Suprapubic skin (tissue), 4 donors: ENCODE measurements at regions not wholly inside any gene's neighbourhood (a gene's known extent, or its start where the extent isn't known, plus 50 kb on each side); places are given as distances from the start of the nearest gene placed in this dataset.

Source experiments
- DNase-seq, 2 donors: peaks; one replicate each; pipeline ENCODE4 v3.0.0-alpha.2; 2019; ENCODE audit warnings: low spot score in 2 of 2
- H3K27ac ChIP-seq: fragments of 200-600 bp; sonication (generic); one replicate; pipeline ENCODE4 v1.5.1; 2019
- H3K27me3 ChIP-seq: fragments of 200-600 bp; sonication (generic); one replicate; pipeline ENCODE4 v1.5.1; 2019
- H3K36me3 ChIP-seq: fragments of 200-600 bp; sonication (generic); one replicate; pipeline ENCODE4 v1.5.1; 2019
- H3K4me1 ChIP-seq: fragments of 200-600 bp; sonication (generic); one replicate; pipeline ENCODE4 v1.5.1; 2019
- H3K4me3 ChIP-seq: fragments of 200-600 bp; sonication (generic); one replicate; pipeline ENCODE4 v1.5.1; 2019; ENCODE audit warnings: mild to moderate bottlenecking
- H3K9me3 ChIP-seq: fragments of 200-600 bp; sonication (generic); one replicate; pipeline ENCODE4 v1.5.1; 2019
- CTCF ChIP-seq, 2 donors: fragments of 200-600 bp in 1 of 2; fragments of 450-650 bp in 1 of 2; sonication (generic) in 1 of 2; IDR thresholded peaks; one replicate each; pipeline ENCODE4 v1.5.1; 2016 to 2019; ENCODE audit warnings: antibody characterized with exemption in 2 of 2, mild to moderate bottlenecking in 1 of 2, moderate library complexity in 1 of 2
- EP300 ChIP-seq: sonication (generic); formaldehyde crosslinking; IDR thresholded peaks from one replicate; pipeline ENCODE4 v1.6.1; 2017; ENCODE audit warnings: antibody characterized with exemption
- POLR2A ChIP-seq, 2 donors: fragments of 450-650 bp; IDR thresholded peaks; one replicate each; pipeline ENCODE4 v1.6.1; 2017; ENCODE audit warnings: antibody characterized with exemption in 2 of 2, mild to moderate bottlenecking in 2 of 2, moderate library complexity in 2 of 2
- POLR2AphosphoS5 ChIP-seq, 3 donors: sonication (generic); formaldehyde crosslinking; IDR thresholded peaks; one replicate each; pipeline ENCODE4 v1.6.1; 2017; ENCODE audit warnings: antibody characterized with exemption in 3 of 3
- WGBS: methylation state at CpG from one replicate; pipeline ENCODE4 v1.1.5; 2018; 5-methylcytosine and 5-hydroxymethylcytosine counted together

DNA sequence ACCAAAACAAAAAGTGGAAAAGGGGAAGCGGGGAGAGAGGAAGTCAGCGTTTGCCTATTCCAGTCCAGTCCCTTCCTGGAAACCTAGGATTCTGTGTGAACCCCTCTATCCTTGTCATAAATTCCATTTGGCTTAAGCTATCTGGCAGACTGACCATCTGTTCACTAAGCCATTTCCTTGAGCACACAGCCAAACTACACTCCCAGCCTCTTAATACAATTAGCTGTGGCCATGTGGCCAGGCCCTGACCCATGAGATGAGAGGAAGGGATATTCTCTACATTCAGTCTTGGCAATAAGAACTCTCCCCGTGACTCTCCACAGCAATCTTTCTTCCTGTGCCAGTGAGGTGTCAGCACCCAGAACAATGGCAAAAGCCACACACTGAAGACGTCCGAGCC lies 424.8 kb downstream of the TLE1 start:
- H3K27ac ChIP-seq: no peak overlapping the region
- no peak for TF ChIP-seq POLR2AphosphoS5 (IDR thresholded peaks at IDR 0.05)
- no peak for TF ChIP-seq POLR2A (IDR thresholded peaks at IDR 0.05)
- no peak for TF ChIP-seq CTCF (IDR thresholded peaks at IDR 0.05)
- no peak for TF ChIP-seq EP300
- no peak for DNase-seq

GRCh38 chr9:81259896-81260295 lies 429.5 kb downstream of the TLE1 start:
- WGBS: 90% methylated on average over 2 of the region's 2 CpGs
- Histone ChIP-seq H3K9me3 (no peaks in the 10 kb centered on the region), H3K27me3 (no peaks in the 10 kb centered on the region), H3K27ac (no peak overlapping the region), H3K4me1 (no peaks in the 10 kb centered on the region), H3K36me3 (no peaks in the 10 kb centered on the region), H3K4me3 (no peak overlapping the region)
- DNase-seq: no peak
- no peak for TF ChIP-seq POLR2AphosphoS5 (IDR thresholded peaks at IDR 0.05)
- TF ChIP-seq EP300: no peak
- TF ChIP-seq POLR2A (IDR thresholded peaks at IDR 0.05): no peak
- no peak for TF ChIP-seq CTCF (IDR thresholded peaks at IDR 0.05)

More for the DNA sequence above, 424.8 kb downstream of the TLE1 start:
- Histone ChIP-seq H3K4me3 (no peak overlapping the region), H3K9me3 (no peaks in the 10 kb centered on the region), H3K4me1 (no peaks in the 10 kb centered on the region), H3K27me3 (no peaks in the 10 kb centered on the region), H3K36me3 (no peaks in the 10 kb centered on the region)
- WGBS: 59% methylated on average over 5 of the region's 5 CpGs

- H3K9me3 ChIP-seq: no peaks in the 10 kb centered on the region
- no peak for DNase-seq
- no peaks in the 10 kb centered on the region for H3K4me1 ChIP-seq
- no peaks in the 10 kb centered on the region for H3K27me3 ChIP-seq
- no peak overlapping the region for H3K4me3 ChIP-seq
- TF ChIP-seq POLR2A (IDR thresholded peaks at IDR 0.05) (no peak), CTCF (IDR thresholded peaks at IDR 0.05) (no peak), POLR2AphosphoS5 (IDR thresholded peaks at IDR 0.05) (no peak), EP300 (no peak)
- H3K27ac ChIP-seq: no peak overlapping the region
- no peaks in the 10 kb centered on the region for H3K36me3 ChIP-seq
Observed at GRCh38 chr9:81256368-81256767, 433.0 kb downstream of the TLE1 start.

DNA sequence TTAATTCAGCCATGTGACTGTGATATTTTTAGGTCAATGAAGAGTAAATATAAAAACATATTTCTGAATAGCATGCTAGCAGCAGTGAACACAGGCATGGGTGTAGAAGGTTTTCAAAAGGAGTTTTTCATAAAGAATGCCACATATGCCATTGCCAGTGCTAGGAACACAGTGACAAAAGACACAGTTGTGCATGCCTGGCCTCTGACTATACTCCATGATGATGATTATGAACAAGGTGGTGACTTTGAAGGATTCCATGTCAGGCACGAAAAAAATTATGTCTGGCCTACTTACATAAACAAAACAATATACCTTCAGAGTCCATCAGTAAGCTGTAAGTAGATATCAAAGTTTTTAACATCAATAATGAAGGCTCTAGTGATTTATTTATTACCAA lies 438.7 kb downstream of the TLE1 start:
- 71% methylated on average over 1 of the region's 1 CpG for WGBS
- TF ChIP-seq POLR2A (IDR thresholded peaks at IDR 0.05) (no peak), POLR2AphosphoS5 (IDR thresholded peaks at IDR 0.05) (no peak), CTCF (IDR thresholded peaks at IDR 0.05) (no peak), EP300 (no peak)
- Histone ChIP-seq H3K36me3 (no peaks in the 10 kb centered on the region), H3K4me3 (no peak overlapping the region), H3K4me1 (no peaks in the 10 kb centered on the region), H3K9me3 (peaks cover 4% of the 10 kb centered on the region), H3K27me3 (no peaks in the 10 kb centered on the region), H3K27ac (no peak overlapping the region)
- no peak for DNase-seq

- H3K27me3 ChIP-seq: no peaks in the 10 kb centered on the region
- 90% methylated on average over 3 of the region's 3 CpGs for WGBS
- no peak overlapping the region for H3K4me3 ChIP-seq
- TF ChIP-seq CTCF (IDR thresholded peaks at IDR 0.05) (no peak), EP300 (no peak), POLR2AphosphoS5 (IDR thresholded peaks at IDR 0.05) (no peak), POLR2A (IDR thresholded peaks at IDR 0.05) (no peak)
- H3K27ac ChIP-seq: no peak overlapping the region
- no peaks in the 10 kb centered on the region for H3K36me3 ChIP-seq
- no peaks in the 10 kb centered on the region for H3K4me1 ChIP-seq
- H3K9me3 ChIP-seq: peaks cover 4% of the 10 kb centered on the region
- no peak for DNase-seq
Observed at GRCh38 chr9:81250041-81250440, 439.3 kb downstream of the TLE1 start.
